PFSK-1 (cell line): ENCODE measurements at regions not wholly inside any gene's neighbourhood (a gene's known extent, or its start where the extent isn't known, plus 50 kb on each side); places are given as distances from the start of the nearest gene placed in this dataset.

Experiments used
- FOXP2 ChIP-seq: optimal IDR thresholded peaks from 2 replicates; pipeline ENCODE3; 2011; ENCODE audit warnings: borderline replicate concordance, control low read depth, inconsistent platforms; ENCODE audit not compliant: insufficient read depth; ENCODE audit errors: extremely low read length, extremely low read depth
- POLR2AphosphoS5 ChIP-seq: IDR thresholded peaks from 2 replicates; pipeline ENCODE4 v1.6.1; 2012; ENCODE audit warnings: low read depth, mild to moderate bottlenecking, control low read depth, low read length, moderate library complexity
- SIN3A ChIP-seq: IDR thresholded peaks from 2 replicates; pipeline ENCODE4 v1.6.1; 2012; ENCODE audit warnings: mild to moderate bottlenecking, low read length, moderate library complexity, borderline replicate concordance; ENCODE audit not compliant: insufficient read depth
- TAF1 ChIP-seq: IDR thresholded peaks from 2 replicates; pipeline ENCODE4 v1.6.1; 2012; ENCODE audit warnings: low read length, control low read depth, borderline replicate concordance; ENCODE audit not compliant: insufficient read depth
- TF ChIP-seq, protein P1 (sequence below), 2 experiments: IDR thresholded peaks; 2 replicates each; pipeline versions ENCODE4 v1.6.1 to v1.8.0; 2011 to 2012; ENCODE audit warnings: low read depth in 2 of 2, low read length in 2 of 2, control low read depth in 1 of 2, inconsistent platforms in 1 of 2, mild to moderate bottlenecking in 1 of 2, moderate library complexity in 1 of 2; ENCODE audit not compliant: insufficient read depth in 1 of 2

DNA sequence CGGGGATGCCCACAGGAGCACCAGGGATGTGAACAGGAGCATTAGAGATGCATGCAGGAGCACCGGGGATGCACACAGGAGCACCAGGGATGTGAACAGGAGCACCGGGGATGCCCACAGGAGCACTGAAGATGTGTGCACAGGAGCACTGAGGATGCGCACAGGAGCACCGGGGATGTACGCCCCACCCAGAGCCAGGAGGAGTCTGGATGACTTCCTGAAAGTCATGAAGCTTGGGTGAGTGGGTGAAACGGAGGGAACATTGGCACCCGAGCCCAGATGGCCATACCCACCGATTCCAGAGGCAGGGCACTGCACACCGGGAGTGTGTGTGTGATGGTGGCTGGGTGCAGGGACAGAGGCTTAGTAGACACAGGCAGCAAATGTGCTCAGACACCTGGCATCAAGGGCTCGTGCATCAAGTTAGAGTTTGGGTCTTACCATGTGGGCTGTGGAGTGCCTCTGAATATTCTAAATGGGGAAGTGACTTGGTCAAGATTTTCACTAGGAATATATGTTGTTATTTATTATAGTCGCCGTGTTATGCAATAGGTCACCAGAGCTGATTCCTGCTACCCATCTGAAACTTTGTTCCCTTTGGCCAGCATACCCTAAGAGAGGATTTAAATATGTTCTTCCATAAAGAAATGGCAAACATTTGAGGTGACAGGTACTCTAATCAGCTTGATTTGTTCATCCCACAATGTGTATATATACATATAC, 365.8 kb upstream of the MYT1L start:
- TF ChIP-seq POLR2AphosphoS5 (no peak), TAF1 (no peak), SIN3A (no peak), FOXP2 (no peak)
- TF ChIP-seq, protein P1, sequence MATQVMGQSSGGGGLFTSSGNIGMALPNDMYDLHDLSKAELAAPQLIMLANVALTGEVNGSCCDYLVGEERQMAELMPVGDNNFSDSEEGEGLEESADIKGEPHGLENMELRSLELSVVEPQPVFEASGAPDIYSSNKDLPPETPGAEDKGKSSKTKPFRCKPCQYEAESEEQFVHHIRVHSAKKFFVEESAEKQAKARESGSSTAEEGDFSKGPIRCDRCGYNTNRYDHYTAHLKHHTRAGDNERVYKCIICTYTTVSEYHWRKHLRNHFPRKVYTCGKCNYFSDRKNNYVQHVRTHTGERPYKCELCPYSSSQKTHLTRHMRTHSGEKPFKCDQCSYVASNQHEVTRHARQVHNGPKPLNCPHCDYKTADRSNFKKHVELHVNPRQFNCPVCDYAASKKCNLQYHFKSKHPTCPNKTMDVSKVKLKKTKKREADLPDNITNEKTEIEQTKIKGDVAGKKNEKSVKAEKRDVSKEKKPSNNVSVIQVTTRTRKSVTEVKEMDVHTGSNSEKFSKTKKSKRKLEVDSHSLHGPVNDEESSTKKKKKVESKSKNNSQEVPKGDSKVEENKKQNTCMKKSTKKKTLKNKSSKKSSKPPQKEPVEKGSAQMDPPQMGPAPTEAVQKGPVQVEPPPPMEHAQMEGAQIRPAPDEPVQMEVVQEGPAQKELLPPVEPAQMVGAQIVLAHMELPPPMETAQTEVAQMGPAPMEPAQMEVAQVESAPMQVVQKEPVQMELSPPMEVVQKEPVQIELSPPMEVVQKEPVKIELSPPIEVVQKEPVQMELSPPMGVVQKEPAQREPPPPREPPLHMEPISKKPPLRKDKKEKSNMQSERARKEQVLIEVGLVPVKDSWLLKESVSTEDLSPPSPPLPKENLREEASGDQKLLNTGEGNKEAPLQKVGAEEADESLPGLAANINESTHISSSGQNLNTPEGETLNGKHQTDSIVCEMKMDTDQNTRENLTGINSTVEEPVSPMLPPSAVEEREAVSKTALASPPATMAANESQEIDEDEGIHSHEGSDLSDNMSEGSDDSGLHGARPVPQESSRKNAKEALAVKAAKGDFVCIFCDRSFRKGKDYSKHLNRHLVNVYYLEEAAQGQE (IDR thresholded peaks at IDR 0.05; ENCODE audit: insufficient read depth in 1 of 2, low read depth in 2 of 2, low read length in 2 of 2), result no peak
